LNCAP (cell line): ENCODE measurements at regions not wholly inside any gene's neighbourhood (a gene's known extent, or its start where the extent isn't known, plus 50 kb on each side); places are given as distances from the start of the nearest gene placed in this dataset.

ENCODE experiments used
- CTCF ChIP-seq: fragments of 450-650 bp; IDR thresholded peaks from 2 replicates; pipeline ENCODE4 v1.5.1; 2017; ENCODE audit warnings: mild to moderate bottlenecking

- TF ChIP-seq CTCF = no peak
Measured at GRCh38 chr12:69102856-69103255, 136.5 kb upstream of the CPSF6 start.

GRCh38 chr12:69105101-69105962, 134.0 kb upstream of the CPSF6 start:
- TF ChIP-seq CTCF = no peak

GRCh38 chr12:69106482-69107118, 132.8 kb upstream of the CPSF6 start:
- no peak for TF ChIP-seq CTCF

- no peak for TF ChIP-seq CTCF
Measured at GRCh38 chr12:69107541-69107940, 131.8 kb upstream of the CPSF6 start.

GRCh38 chr12:69108037-69108436, 131.3 kb upstream of the CPSF6 start:
- TF ChIP-seq CTCF = no peak

- TF ChIP-seq CTCF = no peak
Measured at GRCh38 chr12:69112616-69113015, 126.8 kb upstream of the CPSF6 start.

- no peak for TF ChIP-seq CTCF
Measured at GRCh38 chr12:69115099-69115498, 124.3 kb upstream of the CPSF6 start.
